Middle frontal gyrus (tissue), 1 donor: ENCODE measurements at regions not wholly inside any gene's neighbourhood (a gene's known extent, or its start where the extent isn't known, plus 50 kb on each side); places are given as distances from the start of the nearest gene placed in this dataset.

Source experiments
- DNase-seq: peaks from one replicate; pipeline ENCODE4 v3.0.0-alpha.2; 2015; ENCODE audit warnings: low spot score; ENCODE audit errors: extremely low spot score

DNA sequence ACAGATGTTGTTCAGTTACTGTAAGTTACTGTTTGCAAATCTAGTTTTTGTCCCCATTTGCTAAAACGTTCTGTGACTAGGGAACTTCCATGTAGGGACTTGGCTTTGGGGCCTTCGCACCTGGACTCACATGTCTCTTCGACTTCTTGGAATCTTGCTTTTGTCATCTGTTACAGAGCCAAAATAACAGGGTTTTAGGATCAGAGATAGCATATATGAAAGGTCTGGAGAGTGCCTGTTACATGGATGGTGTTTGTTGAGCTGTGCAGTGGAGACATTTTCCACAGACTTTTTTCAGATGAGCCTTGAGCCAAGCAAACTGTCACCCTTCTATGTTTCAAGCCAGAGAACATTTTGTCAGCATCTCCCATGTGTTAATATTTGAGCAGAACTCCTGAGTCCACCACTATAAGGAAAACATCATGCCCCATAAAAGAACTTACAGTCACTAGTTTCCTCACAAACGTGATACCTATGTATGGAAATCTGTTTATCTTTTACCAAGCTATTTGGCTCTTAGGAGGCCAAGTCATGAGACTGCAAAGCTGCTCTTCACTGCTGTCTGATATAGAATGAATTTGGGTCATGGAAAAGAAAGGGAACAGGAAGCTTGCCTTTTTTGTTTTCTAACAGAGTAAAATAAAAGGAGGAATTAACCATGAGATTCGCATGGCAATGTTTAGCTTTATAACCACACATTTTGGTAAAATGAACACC is 818.6 kb upstream of the IGFBP3 start:
- no peak for DNase-seq

DNA sequence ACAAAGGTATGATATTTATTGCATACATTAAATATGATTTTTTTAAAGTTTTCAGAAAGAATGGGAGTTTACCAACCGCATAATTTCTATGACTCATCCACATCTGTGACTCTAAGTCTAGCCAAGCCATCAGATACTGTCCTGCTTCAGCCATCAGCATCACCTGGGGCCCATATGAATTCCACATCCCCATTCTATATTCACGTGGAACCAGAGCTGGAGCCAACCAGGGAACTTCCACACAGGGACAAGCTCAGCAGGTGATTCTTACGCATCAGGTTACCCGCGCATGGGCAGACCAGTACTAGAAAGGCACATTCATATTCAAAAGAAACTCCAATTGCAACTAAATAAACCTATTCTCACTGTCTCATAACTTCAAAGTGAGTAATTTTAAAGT is 817.7 kb upstream of the IGFBP3 start:
- DNase-seq = no peak

DNA sequence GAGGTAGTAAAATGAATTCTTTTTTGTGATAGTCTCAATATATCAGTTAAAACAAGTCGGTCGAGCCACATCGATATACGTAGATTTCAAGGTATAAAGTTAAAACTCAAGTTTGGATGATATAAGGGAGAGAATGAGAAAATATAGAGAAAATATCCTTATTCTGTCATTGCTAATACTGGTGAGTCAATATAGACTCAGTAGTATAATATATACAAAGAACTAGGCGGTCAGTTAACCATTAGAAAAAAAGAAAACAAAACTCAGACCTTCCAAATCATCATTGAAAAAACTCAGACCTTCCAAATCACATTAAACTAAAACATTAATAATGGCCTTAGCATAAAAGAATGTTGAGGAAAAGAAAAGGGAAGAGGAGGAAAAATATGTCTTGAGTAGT is 817.1 kb upstream of the IGFBP3 start:
- DNase-seq = no peak

DNA sequence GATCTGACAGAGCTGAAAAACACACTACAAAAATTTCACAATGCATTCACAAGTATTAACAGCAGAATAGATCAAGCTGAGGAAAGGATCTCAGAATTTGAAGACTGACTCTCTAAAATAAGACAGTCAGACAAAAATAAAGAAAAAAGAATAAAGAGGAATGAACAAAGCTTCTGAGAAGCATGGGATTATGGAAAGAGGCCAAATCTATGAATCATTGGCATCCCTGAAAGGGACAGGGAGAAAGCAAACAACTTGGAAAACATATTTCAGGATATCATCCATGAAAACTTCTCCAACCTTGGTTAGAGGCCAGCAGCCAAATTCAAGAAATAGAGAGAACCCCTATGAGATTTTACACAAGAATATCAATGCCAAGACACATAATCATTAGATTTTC is 804.8 kb upstream of the IGFBP3 start:
- DNase-seq = no peak

DNA sequence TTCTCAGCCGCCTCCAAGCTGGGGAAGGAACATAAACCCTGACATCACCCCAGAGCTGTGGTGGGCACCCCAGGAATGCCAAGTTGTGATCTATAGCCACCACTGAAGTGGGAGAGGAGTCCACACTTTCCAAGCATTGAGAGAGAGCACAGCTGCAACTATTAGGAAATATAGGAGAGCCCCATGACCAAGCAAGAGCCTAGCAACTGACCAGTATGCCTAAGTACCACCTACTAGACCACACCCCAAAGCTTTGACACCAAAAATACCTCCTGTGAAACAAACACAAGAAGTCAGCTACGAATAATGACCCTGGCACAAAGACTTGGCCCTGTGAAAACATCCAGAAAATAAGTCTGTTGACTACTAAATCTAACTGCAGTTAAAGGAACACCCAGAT is 804.1 kb upstream of the IGFBP3 start:
- no peak for DNase-seq

DNA sequence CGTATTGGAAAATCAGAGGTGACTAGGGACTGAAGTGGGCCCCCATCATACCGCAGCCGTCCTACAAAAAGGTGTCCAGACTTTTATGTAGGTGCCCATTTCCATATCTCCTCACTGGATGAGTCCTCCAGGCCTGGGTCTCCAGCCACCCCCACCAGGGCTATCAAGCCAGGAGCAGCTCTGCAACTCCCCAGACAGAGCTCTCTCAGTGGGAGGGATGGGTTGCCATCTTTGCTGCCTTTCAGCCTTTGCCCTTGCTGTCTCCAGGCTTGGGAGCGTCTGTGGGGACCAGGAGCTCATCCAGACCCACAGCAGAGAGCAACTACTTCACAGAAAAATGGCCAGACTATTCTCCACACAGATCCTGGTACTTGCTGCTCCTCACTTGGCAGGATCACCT is 802.7 kb upstream of the IGFBP3 start:
- no peak for DNase-seq

DNA sequence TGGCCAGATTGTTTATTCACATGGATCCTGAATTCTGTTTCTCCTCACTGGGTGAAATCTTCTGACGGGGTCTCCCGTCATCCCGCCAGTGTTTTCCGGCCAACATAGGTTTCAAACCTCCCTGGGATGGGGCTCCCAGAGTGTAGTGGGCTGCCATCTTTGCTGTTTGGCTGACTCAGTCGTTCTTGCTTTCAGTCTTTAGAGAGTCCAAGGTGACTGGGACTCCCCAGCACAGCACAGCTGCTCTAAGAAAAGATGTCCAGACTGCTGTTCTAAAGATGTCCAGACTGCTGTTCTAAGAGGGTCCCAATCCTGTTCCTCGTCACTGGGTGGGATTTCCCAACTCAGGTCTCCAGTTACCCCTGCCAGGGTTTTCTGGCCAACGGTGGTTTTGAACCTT is 801.9 kb upstream of the IGFBP3 start:
- no peak for DNase-seq

DNA sequence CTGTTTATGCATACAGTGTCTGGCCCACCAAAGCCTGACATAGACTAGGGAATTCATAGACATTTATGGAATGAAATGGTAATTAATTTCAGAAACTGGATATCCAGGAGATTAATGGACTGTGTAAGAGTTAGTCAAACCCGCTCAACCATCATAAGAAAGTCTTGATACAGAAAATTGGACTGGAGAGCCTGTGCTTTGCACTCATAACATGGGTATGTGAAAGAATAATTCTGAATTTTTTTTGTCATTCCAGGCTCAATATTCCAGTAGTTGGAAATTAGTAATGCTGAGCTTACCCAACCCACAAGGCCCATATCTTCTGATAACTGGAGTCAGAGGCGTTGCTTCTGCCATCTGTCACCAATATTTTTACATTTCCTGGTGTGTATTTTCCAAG is 799.7 kb upstream of the IGFBP3 start:
- no peak for DNase-seq

DNA sequence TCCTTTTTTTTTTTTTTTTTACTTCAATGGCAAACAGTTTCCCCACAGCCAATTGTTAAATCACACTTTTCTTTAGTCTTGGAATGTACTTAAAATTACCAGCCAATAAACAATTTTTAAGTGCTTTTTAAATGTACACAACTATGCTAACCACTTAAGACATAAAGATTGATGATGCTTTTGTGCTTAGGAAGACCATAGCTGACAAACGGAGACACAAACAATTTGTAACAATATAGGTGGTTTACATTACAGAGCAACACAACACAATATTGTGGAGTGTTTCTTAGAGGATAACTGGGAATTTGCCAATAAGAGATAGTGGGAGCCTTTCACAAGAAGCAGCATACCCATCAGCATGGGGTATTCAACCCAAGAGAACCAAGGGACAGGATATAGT is 798.5 kb upstream of the IGFBP3 start:
- no peak for DNase-seq

DNA sequence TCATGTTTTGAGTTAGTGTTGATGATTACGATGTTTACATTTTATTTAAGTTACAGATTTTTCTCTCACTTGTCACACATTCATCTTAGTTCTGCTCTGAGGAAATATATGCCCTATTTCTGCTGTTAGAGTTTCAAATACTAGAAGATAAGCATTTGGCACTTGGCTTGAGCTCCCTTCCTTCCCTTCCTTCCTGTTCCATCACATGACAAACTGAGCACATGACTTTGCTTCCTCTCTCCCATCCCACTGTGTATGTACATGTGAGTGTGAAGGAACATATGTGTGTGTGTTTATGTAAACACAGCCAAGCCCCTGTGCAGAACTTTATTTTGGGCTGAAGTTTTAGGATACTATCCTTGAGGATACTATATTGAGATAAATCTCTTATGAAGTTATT is 795.9 kb upstream of the IGFBP3 start:
- no peak for DNase-seq

DNA sequence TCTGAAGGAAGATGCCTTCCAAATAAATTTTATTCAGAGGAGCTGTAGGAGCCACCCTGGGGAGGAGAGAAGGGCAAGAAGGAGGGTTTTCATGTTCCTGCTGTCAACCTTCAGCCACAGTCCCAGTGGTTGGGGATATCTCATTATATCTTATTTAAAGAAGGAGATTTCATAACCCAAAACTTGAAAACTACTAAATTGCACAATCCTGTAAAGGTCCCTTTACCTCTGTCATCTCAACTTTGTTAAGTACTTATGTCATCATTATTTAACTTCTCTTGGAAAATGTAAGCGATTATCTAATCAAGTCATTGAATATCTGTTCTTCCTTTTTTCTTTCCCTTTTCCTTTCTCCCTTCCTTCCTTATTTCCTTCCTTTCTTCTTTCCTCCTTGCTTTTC is 794.5 kb upstream of the IGFBP3 start:
- no peak for DNase-seq

DNA sequence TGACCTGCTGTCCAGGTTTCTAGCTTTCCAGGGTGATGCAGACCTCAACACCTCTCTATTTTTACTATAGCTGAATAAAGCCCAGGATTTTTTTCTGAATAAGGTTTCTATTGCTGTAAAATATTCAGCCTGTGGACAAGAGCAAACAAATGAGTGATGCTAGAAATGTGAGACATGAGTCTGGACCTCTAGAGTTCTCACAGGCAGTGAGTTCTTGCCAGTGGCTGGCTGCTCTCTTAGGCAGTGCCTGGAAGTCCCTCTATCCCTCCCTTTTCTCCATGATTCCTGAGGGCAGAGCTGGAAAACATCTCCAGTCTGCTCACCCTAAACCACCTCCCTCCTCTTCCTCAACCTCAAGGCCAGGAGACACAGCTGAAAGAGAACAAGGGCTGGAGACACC is 793.8 kb upstream of the IGFBP3 start:
- DNase-seq = no peak

DNA sequence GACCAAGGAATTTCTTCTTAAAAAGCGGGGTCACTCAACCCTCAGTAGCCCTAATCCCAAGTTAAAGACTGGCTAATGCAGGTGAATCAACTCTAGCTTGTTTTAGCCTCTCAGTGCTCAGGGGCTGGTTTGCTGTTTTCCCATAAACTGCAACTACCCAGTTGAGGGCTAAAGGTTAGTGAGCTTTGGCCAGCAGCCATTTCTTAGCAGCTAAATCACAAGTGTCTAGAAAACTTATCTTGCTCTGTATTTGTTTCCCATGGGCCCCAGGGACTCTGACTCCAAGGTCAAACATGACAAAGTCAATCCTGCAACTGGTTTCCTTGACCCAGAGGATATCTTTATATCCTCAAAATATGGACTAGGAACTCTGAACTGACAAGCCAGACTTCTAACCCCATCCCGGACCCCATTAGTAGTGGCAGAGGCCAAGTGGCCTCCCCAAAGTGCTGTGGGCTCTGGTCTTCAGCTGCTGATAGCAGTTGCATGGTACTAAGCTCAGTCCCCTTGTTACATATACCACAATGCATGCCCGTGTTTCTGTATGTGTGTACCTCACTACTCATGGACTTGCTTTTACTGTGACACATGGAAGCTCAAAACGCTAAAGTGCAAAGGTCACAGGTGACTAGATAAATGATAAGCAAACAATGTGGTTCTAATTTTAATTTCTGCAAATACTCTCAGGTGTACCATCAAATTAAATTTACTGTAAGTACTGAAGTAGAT is 793.0 kb upstream of the IGFBP3 start:
- no peak for DNase-seq

DNA sequence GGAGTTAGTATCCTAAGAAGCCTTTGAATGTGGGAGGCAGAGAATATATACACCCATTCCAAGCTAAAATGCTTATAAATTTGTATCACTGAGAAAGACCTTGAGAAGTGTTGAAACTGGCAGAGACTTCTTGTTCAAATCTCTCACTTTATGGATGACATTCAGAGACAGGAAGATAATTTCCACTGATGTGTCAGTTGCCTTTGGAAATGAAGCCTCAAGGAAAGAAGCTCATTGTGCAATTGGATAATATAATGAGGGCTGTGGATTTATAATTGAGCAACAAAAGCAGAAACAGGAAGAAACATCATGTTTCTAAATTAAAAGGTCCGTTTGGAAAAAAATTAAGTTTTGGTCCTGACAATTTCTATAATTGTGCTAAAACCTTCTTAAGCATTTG is 789.9 kb upstream of the IGFBP3 start:
- DNase-seq = no peak

DNA sequence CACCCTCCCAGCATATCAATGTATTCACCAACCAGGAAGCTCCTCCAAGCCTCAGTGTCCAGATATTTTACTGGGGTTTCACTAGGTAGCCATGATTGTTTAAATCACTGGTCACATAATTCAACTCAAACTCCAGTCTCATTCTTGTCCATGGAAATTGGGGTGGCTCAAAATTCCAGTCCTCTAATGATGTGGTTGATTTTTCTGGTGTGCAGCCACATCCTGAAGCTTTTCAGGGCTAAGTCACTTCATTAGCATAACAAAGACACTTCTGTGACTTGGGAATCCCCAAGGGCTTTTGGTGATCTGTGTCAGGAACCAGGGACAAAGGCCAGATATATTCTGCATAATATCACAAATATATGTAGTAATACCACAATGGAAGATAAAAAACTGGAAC is 786.9 kb upstream of the IGFBP3 start:
- no peak for DNase-seq

DNA sequence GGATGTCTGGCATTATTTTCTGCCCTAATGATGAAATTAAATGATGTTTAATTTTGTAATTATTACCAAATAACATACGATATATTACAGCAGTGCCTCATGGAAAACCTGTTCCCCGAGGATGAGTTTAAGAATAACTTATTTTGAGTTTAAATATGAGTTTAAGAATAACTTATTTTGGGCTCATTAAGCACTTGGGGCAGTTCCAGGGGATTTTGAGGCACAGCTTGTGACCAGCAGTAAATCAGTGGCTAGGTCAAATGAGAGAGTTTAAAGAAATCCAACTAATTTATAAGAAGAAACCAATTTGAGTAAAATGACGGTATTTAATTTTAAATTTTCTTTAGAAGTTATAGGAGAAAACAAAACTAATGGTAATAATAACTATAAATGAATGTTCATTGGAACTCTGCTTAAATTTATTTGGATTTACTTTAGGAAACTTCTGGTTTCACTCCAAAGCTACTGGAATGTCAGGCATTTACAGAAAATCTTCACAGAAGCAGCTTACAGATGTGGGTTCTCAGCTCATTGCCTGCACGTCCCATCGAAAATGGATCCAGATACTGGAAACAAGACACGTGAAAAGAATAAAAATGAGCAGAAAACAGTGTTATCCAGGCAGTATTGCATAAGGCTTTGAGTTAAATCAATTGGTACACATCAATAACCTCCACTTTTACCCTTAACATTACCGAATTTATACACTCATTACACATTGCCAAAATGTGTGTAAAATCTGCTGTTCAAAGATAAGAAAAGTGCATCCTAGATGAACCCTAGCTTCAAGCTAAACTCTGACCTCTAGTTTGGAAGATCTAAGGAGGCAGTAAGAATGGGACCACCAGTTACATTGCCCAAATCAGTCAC is 784.5 kb upstream of the IGFBP3 start:
- DNase-seq = no peak

DNA sequence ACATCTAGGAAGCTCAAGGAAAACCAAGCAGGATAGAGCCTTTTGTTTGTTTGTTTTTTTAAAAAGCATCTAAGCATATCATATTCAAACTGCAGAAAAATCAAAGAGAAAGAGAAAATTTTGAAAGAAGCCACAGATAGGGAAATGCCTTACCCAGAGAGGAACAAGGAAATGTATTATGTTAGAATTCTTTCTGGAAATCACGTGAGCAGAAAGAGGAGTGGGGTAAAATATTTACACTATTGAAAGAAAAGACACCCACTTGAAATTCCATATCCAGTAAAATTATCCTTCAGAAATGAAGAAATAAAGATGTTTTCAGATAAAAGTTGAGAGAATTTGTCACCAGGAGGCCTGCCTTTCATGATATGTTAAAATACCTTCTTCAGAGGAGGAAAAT is 775.7 kb upstream of the IGFBP3 start:
- no peak for DNase-seq

DNA sequence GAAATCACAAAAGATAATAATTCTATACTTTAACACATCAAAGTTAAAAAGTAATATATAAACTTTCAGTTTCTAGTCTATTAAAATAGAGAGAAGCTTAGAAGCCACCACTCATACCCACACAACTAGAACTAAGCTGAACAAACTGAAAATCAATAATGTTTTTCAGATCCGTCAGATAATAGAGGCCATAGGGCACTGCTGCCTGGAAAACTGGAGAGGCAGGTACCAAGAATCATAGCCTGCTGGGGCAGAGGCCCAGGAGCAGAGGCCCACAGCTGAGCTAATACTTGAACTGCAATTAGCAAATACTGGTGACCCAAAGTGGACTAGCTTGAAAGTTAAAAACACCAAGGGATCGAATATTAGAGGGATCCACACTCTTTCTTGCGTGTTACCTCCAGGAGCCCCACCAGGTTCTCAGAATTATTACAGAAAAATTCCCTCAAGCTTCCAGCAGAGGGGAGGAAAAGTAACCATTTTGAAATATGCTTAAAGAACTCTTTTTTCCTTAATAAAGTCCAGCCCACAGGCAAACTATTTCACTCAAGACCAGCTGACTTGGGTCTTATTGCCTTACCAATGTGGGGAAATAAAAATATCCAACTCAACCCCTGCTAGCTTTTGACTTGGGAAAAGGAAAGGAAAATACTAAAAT is 774.1 kb upstream of the IGFBP3 start:
- DNase-seq = no peak

DNA sequence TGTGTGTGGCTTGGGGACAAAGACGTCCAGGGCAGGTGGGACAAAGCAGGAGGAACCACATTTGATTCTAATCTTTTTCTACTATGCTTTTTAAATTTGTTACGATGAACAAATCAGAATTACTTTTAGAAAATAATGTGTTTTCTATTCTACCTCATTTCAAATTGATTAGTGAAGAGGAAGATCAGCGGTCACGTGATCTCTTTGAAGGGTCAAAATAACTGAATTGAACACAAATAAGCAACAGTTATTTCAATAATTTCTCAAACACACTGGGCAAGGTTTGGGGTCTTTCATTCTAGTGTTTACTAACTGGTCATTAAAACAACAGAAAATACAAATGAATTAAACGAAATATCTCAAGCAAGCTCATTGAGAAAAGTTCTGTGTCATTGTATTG is 773.0 kb upstream of the IGFBP3 start:
- DNase-seq = no peak

DNA sequence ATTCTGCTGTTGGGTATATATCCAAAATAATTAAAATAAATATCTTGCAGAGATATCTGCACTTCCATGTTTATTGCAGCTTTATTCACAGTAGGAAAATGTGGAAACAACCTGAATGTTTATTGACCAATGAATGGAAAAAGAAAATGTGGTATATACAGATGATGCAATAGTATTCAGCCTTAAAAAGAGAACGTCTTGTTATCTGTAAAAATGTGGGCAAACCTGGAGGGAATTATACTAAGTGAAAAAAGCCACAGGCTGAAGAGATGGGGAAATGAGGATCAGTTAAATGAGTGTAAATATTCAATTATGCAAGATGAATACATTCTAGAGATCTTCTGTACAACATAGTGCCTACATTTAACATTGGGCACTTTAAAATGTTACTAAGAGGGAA is 766.1 kb upstream of the IGFBP3 start:
- no peak for DNase-seq

DNA sequence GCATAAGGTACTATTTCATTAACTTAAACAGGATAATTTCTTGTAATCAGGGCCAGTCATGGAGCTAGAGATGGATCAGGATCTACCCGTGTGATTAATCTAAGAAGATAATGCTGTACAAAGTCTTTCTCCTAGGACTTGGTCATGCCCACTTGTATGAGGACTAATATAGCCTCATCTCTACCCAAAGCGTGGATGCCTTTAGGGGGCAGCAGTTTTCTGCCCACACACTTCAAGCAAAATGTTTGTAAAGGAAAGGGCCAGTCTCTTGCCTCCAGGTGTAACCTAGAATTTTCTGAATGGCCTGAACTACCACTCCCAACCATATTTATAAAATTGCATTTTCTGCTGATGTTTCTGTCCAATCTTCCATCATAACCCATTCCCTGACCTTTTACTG is 764.0 kb upstream of the IGFBP3 start:
- no peak for DNase-seq
